A549 (cell line): ENCODE measurements at regions not wholly inside any gene's neighbourhood (a gene's known extent, or its start where the extent isn't known, plus 50 kb on each side); places are given as distances from the start of the nearest gene placed in this dataset.

Experiments
- ATAC-seq, 2 experiments: fragments of 200-7000 bp in 1 of 2; fragments of >200 bp in 1 of 2; cut with Nextera tagmentation in 1 of 2; cut with Tn5 transposase in 1 of 2; 3 replicates each; pipeline versions ENCODE4 v1.8.0 to v1.9.1; 2018 to 2020; ENCODE audit warnings: mild to moderate bottlenecking in 1 of 2, moderate library complexity in 1 of 2
- CTCF ChIA-PET: fragments of 300-600 bp; sonication (Branson Sonifier 250); formaldehyde crosslinking; extraction: SDS; loops from one replicate; lab custom pipeline; 2021; ENCODE audit warnings: antibody characterized with exemption, inconsistent platforms; lab: Yijun Ruan, JAX
- POLR2A ChIA-PET: fragments of 350-600 bp; formaldehyde crosslinking; extraction: SDS; loops from one replicate; lab custom pipeline; 2021; ENCODE audit warnings: antibody characterized with exemption, inconsistent platforms; lab: Yijun Ruan, JAX
- DNase-seq, 2 experiments: peaks; one replicate each; pipeline versions ENCODE4 v3.0.0 to v3.0.0-alpha.2; 2011 to 2016; ENCODE audit warnings: low read depth in 1 of 2, low spot score in 1 of 2
- FAIRE-seq: peaks from 2 replicates; lab custom pipeline; 2011; peaks lifted over from hg19 to GRCh38; lab: Jason Lieb, UNC
- H3K27ac ChIP-seq, 2 experiments: fragments of >200 bp; sonication (Bioruptor Twin); formaldehyde crosslinking; 3 replicates each; pipeline ENCODE4 v1.5.1; 2016 to 2017
- H3K4me1 ChIP-seq: fragments of >200 bp; sonication (Bioruptor Twin); formaldehyde crosslinking; 3 replicates; pipeline ENCODE4 v1.6.1; 2016
- H3K4me2 ChIP-seq: fragments of >200 bp; sonication (Bioruptor Twin); formaldehyde crosslinking; 3 replicates; pipeline ENCODE4 v1.6.1; 2016
- H3K4me3 ChIP-seq: fragments of >200 bp; sonication (Bioruptor Twin); formaldehyde crosslinking; 3 replicates; pipeline ENCODE4 v1.5.1; 2016
- H3K9me3 ChIP-seq: fragments of >200 bp; sonication (Bioruptor Twin); formaldehyde crosslinking; 3 replicates; pipeline ENCODE4 v1.6.1; 2016
- ATOH8 ChIP-seq: fragments of 250-450 bp; sonication (Bioruptor Pico); IDR thresholded peaks from 2 replicates; pipeline ENCODE4 v1.5.0; 2020; ENCODE audit warnings: low read depth, mild to moderate bottlenecking, moderate library complexity
- BCL3 ChIP-seq: fragments of >200 bp; sonication (Bioruptor Twin); formaldehyde crosslinking; IDR thresholded peaks from 3 replicates; pipeline ENCODE4 v1.6.1; 2016
- BHLHE40 ChIP-seq: IDR thresholded peaks from 2 replicates; pipeline ENCODE4 v1.6.1; 2012; ENCODE audit warnings: low read depth, low read length, inconsistent platforms
- CBX2 ChIP-seq: fragments of 200-600 bp; sonication (generic); IDR thresholded peaks from 2 replicates; pipeline ENCODE4 v1.6.1; 2016; ENCODE audit warnings: low read depth, mild to moderate bottlenecking, borderline replicate concordance
- CBX8 ChIP-seq: fragments of 200-600 bp; sonication (generic); IDR thresholded peaks from 2 replicates; pipeline ENCODE4 v1.6.1; 2016
- CEBPB ChIP-seq, 2 experiments: fragments of >200 bp in 1 of 2; sonication (Bioruptor Twin) in 1 of 2; formaldehyde crosslinking in 1 of 2; IDR thresholded peaks; 2 replicates each; pipeline ENCODE4 v1.6.1; 2012 to 2016
- CHD4 ChIP-seq: fragments of 200-600 bp; sonication (generic); IDR thresholded peaks from 2 replicates; pipeline ENCODE4 v1.6.1; 2016; ENCODE audit warnings: antibody characterized with exemption, mild to moderate bottlenecking, borderline replicate concordance
- E2F6 ChIP-seq: IDR thresholded peaks from 2 replicates; pipeline ENCODE4 v1.6.1; 2012; ENCODE audit warnings: low read depth, borderline replicate concordance
- EHF ChIP-seq: fragments of 250-450 bp; sonication (Bioruptor Pico); IDR thresholded peaks from 2 replicates; pipeline ENCODE4 v1.5.0; 2020; ENCODE audit warnings: mild to moderate bottlenecking
- EHMT2 ChIP-seq: fragments of 200-600 bp; sonication (generic); IDR thresholded peaks from 2 replicates; pipeline ENCODE4 v1.6.1; 2016; ENCODE audit warnings: antibody characterized with exemption, low read depth, mild to moderate bottlenecking, moderate library complexity
- ESRRA ChIP-seq: fragments of 150-350 bp; IDR thresholded peaks from 2 replicates; pipeline ENCODE4 v1.6.1; 2014; ENCODE audit warnings: mild to moderate bottlenecking, low read length, borderline replicate concordance
- FOSL2 ChIP-seq, 2 experiments: fragments of 450-650 bp in 1 of 2; fragments of >200 bp in 1 of 2; sonication (Bioruptor Twin) in 1 of 2; formaldehyde crosslinking; IDR thresholded peaks; 2 replicates each; pipeline versions ENCODE4 v1.5.0 to v1.6.1; 2016 to 2020; ENCODE audit warnings: mild to moderate bottlenecking in 1 of 2, moderate library complexity in 1 of 2
- GATA3 ChIP-seq: IDR thresholded peaks from 2 replicates; pipeline ENCODE4 v1.6.1; 2012; ENCODE audit warnings: borderline replicate concordance
- HDAC2 ChIP-seq: fragments of 200-600 bp; sonication (generic); IDR thresholded peaks from 2 replicates; pipeline ENCODE4 v1.6.1; 2016
- HES2 ChIP-seq: fragments of >200 bp; sonication (Bioruptor Twin); formaldehyde crosslinking; IDR thresholded peaks from 2 replicates; pipeline ENCODE4 v1.6.1; 2016
- HEYL ChIP-seq: fragments of 250-450 bp; sonication (Bioruptor Pico); IDR thresholded peaks from 2 replicates; pipeline ENCODE4 v1.8.0; 2021; ENCODE audit warnings: mild to moderate bottlenecking, moderate library complexity
- HMGXB4 ChIP-seq: fragments of 250-450 bp; sonication (Bioruptor Pico); IDR thresholded peaks from 2 replicates; pipeline ENCODE4 v1.5.0; 2021; ENCODE audit warnings: mild to moderate bottlenecking, moderate library complexity, borderline replicate concordance
- HOXB5 ChIP-seq: fragments of 250-450 bp; sonication (Bioruptor Pico); IDR thresholded peaks from 2 replicates; pipeline ENCODE4 v1.5.0; 2020; ENCODE audit warnings: mild to moderate bottlenecking, moderate library complexity
- KDM1A ChIP-seq: fragments of 200-600 bp; sonication (generic); IDR thresholded peaks from 2 replicates; pipeline ENCODE4 v1.6.1; 2016; ENCODE audit warnings: low read depth, mild to moderate bottlenecking
- KDM5A ChIP-seq: fragments of 200-600 bp; sonication (generic); IDR thresholded peaks from 2 replicates; pipeline ENCODE4 v1.6.1; 2016; ENCODE audit warnings: antibody characterized with exemption, mild to moderate bottlenecking
- MAFK ChIP-seq: fragments of 450-650 bp; IDR thresholded peaks from 2 replicates; pipeline ENCODE4 v1.6.1; 2014; ENCODE audit not compliant: partially characterized antibody
- NFE2L2 ChIP-seq: fragments of 150-350 bp; conservative IDR thresholded peaks from 2 replicates; pipeline ENCODE4 v1.6.1; 2014; ENCODE audit warnings: low read length
- NR3C1 ChIP-seq: fragments of >200 bp; sonication (Bioruptor Twin); formaldehyde crosslinking; IDR thresholded peaks from 3 replicates; pipeline ENCODE4 v1.6.1; 2017
- POLR2AphosphoS2 ChIP-seq: conservative IDR thresholded peaks from 2 replicates; pipeline ENCODE4 v1.6.1; 2012; ENCODE audit warnings: low read length, improper control_type of control experiment, inconsistent platforms
- RAD21 ChIP-seq, 2 experiments: fragments of >200 bp in 1 of 2; sonication (Bioruptor Twin) in 1 of 2; formaldehyde crosslinking in 1 of 2; IDR thresholded peaks in 1 of 2; conservative IDR thresholded peaks in 1 of 2; 2 replicates in 1 of 2; 3 replicates in 1 of 2; pipeline ENCODE4 v1.6.1; 2012 to 2018; ENCODE audit warnings: inconsistent platforms in 1 of 2
- RFX5 ChIP-seq: fragments of 450-650 bp; IDR thresholded peaks from 2 replicates; pipeline ENCODE4 v1.7.1; 2014; ENCODE audit warnings: antibody characterized with exemption, mild to moderate bottlenecking, moderate library complexity
- SMC3 ChIP-seq: fragments of >200 bp; sonication (Bioruptor Twin); formaldehyde crosslinking; IDR thresholded peaks from 3 replicates; pipeline ENCODE4 v1.6.1; 2018; ENCODE audit warnings: inconsistent platforms
- WGBS: methylation state at CpG from one replicate; pipeline ENCODE4 v1.1.6; 2017; ENCODE audit errors: missing lambda C conversion rate; 5-methylcytosine and 5-hydroxymethylcytosine counted together

- no peak overlapping the region for H3K4me3 ChIP-seq
- TF ChIP-seq MAFK (peak; percentile 77), EHMT2 (no peak)
- DNase-seq (no peak), ATAC-seq (no peak), FAIRE-seq (no peak)
- ChIA-PET POLR2A (no interaction called here), CTCF (interaction anchor here (1.0 kb wide), 1 partner anchor 34 kb away, joined by 3 read pairs; no protein-coding TSS in a partner anchor)
- 83% methylated on average over 23 of the region's 28 CpGs for WGBS
- no peak overlapping the region for H3K4me2 ChIP-seq
- peaks cover 5% of the 10 kb centered on the region for H3K4me1 ChIP-seq
- H3K9me3 ChIP-seq = peaks cover 10% of the 10 kb centered on the region
- H3K27ac ChIP-seq = no peak overlapping the region
Measured at GRCh38 chr11:69398529-69399492, 82.7 kb upstream of the LINC01488 start.

GRCh38 chr11:69400140-69400539, 81.3 kb upstream of the LINC01488 start:
- Histone ChIP-seq H3K4me1 (peaks cover 9% of the 10 kb centered on the region), H3K9me3 (peaks cover 10% of the 10 kb centered on the region), H3K27ac (no peak overlapping the region), H3K4me3 (no peak overlapping the region), H3K4me2 (no peak overlapping the region)
- POLR2A ChIA-PET = no interaction called here
- CTCF ChIA-PET = no interaction called here
- FAIRE-seq (no peak), DNase-seq (no peak), ATAC-seq (no peak)
- 68% methylated on average over 2 of the region's 2 CpGs for WGBS
- no peak for TF ChIP-seq BHLHE40
- no peak for TF ChIP-seq SMC3
- TF ChIP-seq HMGXB4 = no peak
- TF ChIP-seq EHMT2 = no peak
- TF ChIP-seq KDM5A = no peak
- no peak for TF ChIP-seq FOSL2 (IDR thresholded peaks at IDR 0.05)
- no peak for TF ChIP-seq FOSL2 (CRISPR knock-in tag; IDR thresholded peaks at IDR 0.05)

- DNase-seq = no peak
- no peak for TF ChIP-seq CBX2
- no peak for TF ChIP-seq NFE2L2
- TF ChIP-seq ATOH8 (CRISPR knock-in tag) = no peak
- TF ChIP-seq HES2 = no peak
- TF ChIP-seq E2F6 = no peak
- TF ChIP-seq CBX8 = no peak
- TF ChIP-seq HOXB5 (CRISPR knock-in tag) = no peak
- TF ChIP-seq POLR2AphosphoS2 = no peak
- no peak for TF ChIP-seq EHF
- TF ChIP-seq KDM1A = no peak
- TF ChIP-seq GATA3 = no peak
- TF ChIP-seq NR3C1 = no peak
- no peak for TF ChIP-seq BCL3
- TF ChIP-seq CHD4 = no peak
- TF ChIP-seq RAD21 (conservative IDR thresholded peaks at IDR 0.05 in 1 of 2, IDR thresholded peaks at IDR 0.05 in 1 of 2) = no peak
- no peak for TF ChIP-seq RFX5
- no peak for TF ChIP-seq HEYL (CRISPR knock-in tag)
- TF ChIP-seq HDAC2 = no peak
- no peak for TF ChIP-seq CEBPB (IDR thresholded peaks at IDR 0.05)
- no peak for TF ChIP-seq ESRRA
- Histone ChIP-seq H3K27ac (no peak overlapping the region), H3K4me2 (no peak overlapping the region), H3K4me3 (no peak overlapping the region), H3K9me3 (peaks cover 10% of the 10 kb centered on the region), H3K4me1 (peaks cover 9% of the 10 kb centered on the region)
- POLR2A ChIA-PET = no interaction called here
- FAIRE-seq = no peak
- no peak for ATAC-seq
- CTCF ChIA-PET = interaction anchor here (0.6 to 1.2 kb wide), 2 partner anchors 9 to 11 kb away, joined by 3 read pairs; no protein-coding TSS in a partner anchor
- WGBS = 91% methylated on average over 17 of the region's 22 CpGs
Measured at GRCh38 chr11:69400771-69401590, 80.5 kb upstream of the LINC01488 start.
